K562 (cell line): ENCODE measurements at regions not wholly inside any gene's neighbourhood (a gene's known extent, or its start where the extent isn't known, plus 50 kb on each side); places are given as distances from the start of the nearest gene placed in this dataset.

ENCODE experiments used
- ATAC-seq: fragments of 200-7000 bp; cut with Tn5 transposase; 3 replicates; pipeline ENCODE4 v1.9.1; 2020; ENCODE audit warnings: moderate library complexity
- BruUV-seq: library from RNA; stranded (reverse); fragments of 400-500 nt; replicated peaks from 2 replicates; lab custom pipeline; 2021; lab: Mats Ljungman, UMichigan
- CTCF ChIA-PET: fragments of 300-600 bp; formaldehyde crosslinking; extraction: SDS; loops from one replicate; lab custom pipeline; 2021; ENCODE audit warnings: low intra/inter-chr PET ratio; lab: Yijun Ruan, JAX
- POLR2A ChIA-PET: fragments of 300-600, 350-650 bp; sonication (Branson Sonifier 250); formaldehyde crosslinking; extraction: SDS; loops from one replicate; lab custom pipeline; 2021; ENCODE audit warnings: antibody characterized with exemption, inconsistent platforms; lab: Yijun Ruan, JAX
- DNase-seq, 4 experiments: peaks; one replicate each; pipeline versions ENCODE4 v3.0.0 to v3.0.0-alpha.2; 2011 to 2018; ENCODE audit warnings: low spot score in 3 of 4, mixed read lengths in 3 of 4; ENCODE audit errors: extremely low read depth in 1 of 4
- FAIRE-seq: peaks from 2 replicates; lab custom pipeline; 2011; peaks lifted over from hg19 to GRCh38; lab: Jason Lieb, UNC
- H2AFZ ChIP-seq: 2 replicates; pipeline ENCODE4 v1.6.0; 2011; ENCODE audit warnings: low read depth, low read length, control low read depth, inconsistent platforms
- H3K27ac ChIP-seq: fragments of 200-600 bp; 3 replicates; pipeline ENCODE4 v1.8.0; 2011; ENCODE audit warnings: low read depth, mild to moderate bottlenecking, control low read depth, inconsistent platforms, low read length, moderate library complexity, mixed read lengths; ENCODE audit errors: extremely low read depth
- H3K27me3 ChIP-seq, 2 experiments: fragments of 300-600 bp in 1 of 2; 2 replicates in 1 of 2; 3 replicates in 1 of 2; pipeline versions ENCODE4 v1.6.0 to v1.8.0; 2011; ENCODE audit warnings: inconsistent platforms in 2 of 2, low read length in 2 of 2, mild to moderate bottlenecking in 1 of 2, mixed read lengths in 1 of 2, moderate library complexity in 1 of 2; ENCODE audit not compliant: control insufficient read depth in 2 of 2, insufficient read depth in 2 of 2
- H3K36me3 ChIP-seq: fragments of 300-600 bp; 3 replicates; pipeline ENCODE4 v1.8.0; 2011; ENCODE audit warnings: mild to moderate bottlenecking, low read length, inconsistent platforms; ENCODE audit not compliant: control insufficient read depth, insufficient read depth
- H3K4me1 ChIP-seq, 2 experiments: fragments of 200-600 bp in 1 of 2; replicated peaks in 1 of 2; 2 replicates in 1 of 2; 3 replicates in 1 of 2; pipeline versions ENCODE4 v1.5.1 to v1.8.0; 2011; ENCODE audit warnings: inconsistent platforms in 2 of 2, low read length in 2 of 2, mild to moderate bottlenecking in 1 of 2, mixed read lengths in 1 of 2, moderate library complexity in 1 of 2; ENCODE audit not compliant: control insufficient read depth in 2 of 2, insufficient read depth in 2 of 2
- H3K4me2 ChIP-seq: 2 replicates; pipeline ENCODE4 v1.6.1; 2011; ENCODE audit warnings: low read length, control low read depth, inconsistent platforms, mixed read lengths; ENCODE audit not compliant: insufficient read depth
- H3K4me3 ChIP-seq: fragments of 200-600 bp; sonication (generic), shearing (Covaris generic); 2 replicates; pipeline ENCODE4 v1.5.1; 2016; ENCODE audit warnings: control low read depth, inconsistent platforms
- H3K79me2 ChIP-seq: fragments of 200-600 bp; 3 replicates; pipeline ENCODE4 v1.8.0; 2011; ENCODE audit warnings: low read length, inconsistent platforms; ENCODE audit not compliant: control insufficient read depth, insufficient read depth
- H3K9ac ChIP-seq, 2 experiments: 2 replicates each; pipeline versions ENCODE4 v1.6.0 to v1.6.1; 2011; ENCODE audit warnings: low read depth in 2 of 2, low read length in 2 of 2, control low read depth in 1 of 2, inconsistent platforms in 1 of 2, mild to moderate bottlenecking in 1 of 2, mixed read lengths in 1 of 2; ENCODE audit not compliant: insufficient read depth in 1 of 2
- H3K9me1 ChIP-seq: one replicate; pipeline ENCODE4 v1.6.0; 2011; ENCODE audit warnings: inconsistent platforms, mild to moderate bottlenecking, low read length, moderate library complexity; ENCODE audit not compliant: control insufficient read depth, insufficient read depth
- H3K9me3 ChIP-seq: replicated peaks from 2 replicates; pipeline ENCODE4 v1.5.1; 2011; ENCODE audit warnings: low read depth, low read length, inconsistent platforms; ENCODE audit not compliant: control insufficient read depth, insufficient read depth
- H4K20me1 ChIP-seq: replicated peaks from 2 replicates; pipeline ENCODE4 v1.6.1; 2011; ENCODE audit warnings: low read length, inconsistent platforms, mixed read lengths; ENCODE audit not compliant: control insufficient read depth, insufficient read depth
- CAMTA2 ChIP-seq: fragments of 250-450 bp; sonication (Bioruptor Pico); conservative IDR thresholded peaks from 2 replicates; pipeline ENCODE4 v1.5.1; 2022
- CEBPB ChIP-seq: fragments of 450-650 bp; IDR thresholded peaks from 2 replicates; pipeline ENCODE4 v1.6.1; 2016; ENCODE audit warnings: missing genetic modification characterization, missing compliant biosample characterization
- CEBPG ChIP-seq, 3 experiments: fragments of 200-800 bp in 1 of 3; sonication (Bioruptor generic) in 1 of 3; sonication (generic) in 1 of 3; formaldehyde crosslinking in 1 of 3; IDR thresholded peaks in 2 of 3; conservative IDR thresholded peaks in 1 of 3; 2 replicates each; pipeline versions ENCODE4 v1.6.1 to v1.8.0; 2016 to 2022; ENCODE audit warnings: missing compliant biosample characterization in 2 of 3, missing genetic modification characterization in 2 of 3, mild to moderate bottlenecking in 1 of 3, missing genetic modification reagents in 1 of 3
- FOSL1 ChIP-seq: fragments of 200-800 bp; sonication (Bioruptor generic); conservative IDR thresholded peaks from 2 replicates; pipeline ENCODE4 v1.6.1; 2016; ENCODE audit warnings: missing genetic modification characterization, missing compliant biosample characterization
- JUND ChIP-seq, 2 experiments: IDR thresholded peaks; 2 replicates in 1 of 2; 3 replicates in 1 of 2; pipeline ENCODE4 v1.6.1; 2011; ENCODE audit warnings: borderline replicate concordance in 2 of 2, low read depth in 2 of 2, low read length in 2 of 2, improper control_type of control experiment in 1 of 2, missing biosample characterization in 1 of 2, missing genetic modification characterization in 1 of 2, missing genetic modification reagents in 1 of 2
- MYBL2 ChIP-seq, 2 experiments: fragments of 450-650 bp in 1 of 2; sonication (generic) in 1 of 2; formaldehyde crosslinking in 1 of 2; IDR thresholded peaks; 2 replicates each; pipeline versions ENCODE4 v1.6.1 to v1.8.1; 2017 to 2022; ENCODE audit warnings: borderline replicate concordance in 1 of 2, inconsistent platforms in 1 of 2, low read depth in 1 of 2, mild to moderate bottlenecking in 1 of 2, missing genetic modification reagents in 1 of 2, moderate library complexity in 1 of 2
- RBM34 ChIP-seq: fragments of 200-400 bp; formaldehyde crosslinking; IDR thresholded peaks from 2 replicates; pipeline ENCODE4 v1.6.1; 2018; ENCODE audit warnings: low read length, borderline replicate concordance; ENCODE audit not compliant: insufficient read depth
- SIN3B ChIP-seq: fragments of 450-650 bp; IDR thresholded peaks from 2 replicates; pipeline ENCODE4 v1.6.1; 2017; ENCODE audit warnings: low read depth, mild to moderate bottlenecking, moderate library complexity
- WGBS: fragments of 100-300 bp; shearing (Covaris generic); methylation state at CpG from one replicate; pipeline ENCODE4 v1.1.6; 2016; ENCODE audit warnings: low coverage, mixed read lengths; ENCODE audit not compliant: insufficient coverage; ENCODE audit errors: missing lambda C conversion rate; 5-methylcytosine and 5-hydroxymethylcytosine counted together
- in situ Hi-C: fragments of 300-500 bp; cut with MboI; formaldehyde crosslinking; loops from 4 replicates; pipeline ENCODE4 v1.15.0; 2018; ENCODE audit warnings: inconsistent platforms, mixed read lengths
- intact Hi-C: fragments of 100-400 bp; cut with micrococcal nuclease; formaldehyde crosslinking; loops from 2 replicates; pipeline ENCODE4 v1.14.2; 2022

DNA sequence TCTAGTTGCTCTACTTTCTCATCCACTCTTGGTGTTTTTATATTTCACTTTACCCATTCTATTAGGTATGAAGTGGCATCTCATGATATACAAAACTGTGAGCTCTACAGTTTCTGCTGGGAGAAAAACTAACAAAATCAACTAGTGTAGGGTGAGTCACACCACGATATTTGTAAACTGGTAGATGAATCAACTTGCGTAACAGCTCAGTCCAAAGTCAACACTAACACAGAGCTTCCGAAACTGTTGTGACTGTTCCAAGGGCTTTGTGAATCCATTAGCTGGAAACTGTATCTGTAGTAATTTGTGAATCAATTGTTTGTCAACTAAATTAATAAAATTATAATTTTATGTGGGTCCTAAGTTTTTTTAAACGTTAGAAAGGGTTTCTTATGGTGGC is 119.8 kb upstream of the TSPAN5 start:
- H3K79me2 ChIP-seq: no peaks in the 10 kb centered on the region
- H3K4me2 ChIP-seq: no peak overlapping the region
- DNase-seq (no peak), ATAC-seq (no peak)
- peaks cover 9 to 17% of the 10 kb centered on the region in 2 experiments; a peak in 4 of 5 replicates for H3K4me1 ChIP-seq
- POLR2A ChIA-PET: interaction anchor here (0.6 kb wide), 1 partner anchor 362 kb away, joined by 3 read pairs; no protein-coding TSS in a partner anchor
- H3K9me3 ChIP-seq: no peaks in the 10 kb centered on the region
- H3K36me3 ChIP-seq: no peaks in the 10 kb centered on the region
- no peak for TF ChIP-seq SIN3B
- TF ChIP-seq MYBL2 (IDR thresholded peaks at IDR 0.05; ENCODE audit: low read depth): no peak
- no peak for TF ChIP-seq MYBL2 (CRISPR knock-in tag; IDR thresholded peaks at IDR 0.05; ENCODE audit: borderline replicate concordance)
- no peak for TF ChIP-seq RBM34
- no peak for TF ChIP-seq CEBPG (CRISPR knock-in tag; IDR thresholded peaks at IDR 0.05)
- TF ChIP-seq CEBPG (tag; conservative IDR thresholded peaks at IDR 0.05 in 1 of 2, IDR thresholded peaks at IDR 0.05 in 1 of 2): peak in 1 of 2 experiments; percentile 80; a peak in 2 of 4 replicates
- TF ChIP-seq CEBPB (tag): peak; percentile 66
- TF ChIP-seq CAMTA2 (CRISPR knock-in tag): no peak
- TF ChIP-seq JUND (IDR thresholded peaks at IDR 0.05; ENCODE audit: borderline replicate concordance, low read depth, low read length): no peak; the same call in 1 of the 2 replicates
- TF ChIP-seq JUND (tag; IDR thresholded peaks at IDR 0.05; ENCODE audit: borderline replicate concordance, low read depth, low read length): 0 out of 3 replicates have a peak, but pooled peaks have one; percentile 12
- TF ChIP-seq FOSL1 (tag): peak; percentile 89
- TF ChIP-seq, all 486 proteins: peak for 4
- no TSS peak for BruUV-seq
- H3K9ac ChIP-seq: no peak overlapping the region
- H3K27ac ChIP-seq: no peak overlapping the region
- no peak overlapping the region for H3K4me3 ChIP-seq
- H2AFZ ChIP-seq: no peak overlapping the region
- no peaks in the 10 kb centered on the region for H3K9me1 ChIP-seq
- no peaks in the 10 kb centered on the region for H4K20me1 ChIP-seq
- FAIRE-seq: no peak
- peaks cover 0 to 1% of the 10 kb centered on the region in 2 experiments; a peak in 1 of 5 replicates for H3K27me3 ChIP-seq
- intact Hi-C loops (no loop called here), in situ Hi-C loops (no loop called here)
- CTCF ChIA-PET: no interaction called here
- WGBS: 43% methylated on average over 4 of the region's 4 CpGs
